GM12873 (cell line): ENCODE measurements at regions not wholly inside any gene's neighbourhood (a gene's known extent, or its start where the extent isn't known, plus 50 kb on each side); places are given as distances from the start of the nearest gene placed in this dataset.

Experiments
- CTCF ChIP-seq: IDR thresholded peaks from 2 replicates; pipeline ENCODE4 v1.5.1; 2012; ENCODE audit warnings: low read depth, mild to moderate bottlenecking, moderate library complexity, low read length, control low read depth; ENCODE audit not compliant: insufficient read depth; ENCODE audit errors: missing control alignments

GRCh38 chr22:48574776-48575617, 1252.7 kb downstream of the BRD1 start:
- peak; percentile 18 for TF ChIP-seq CTCF

- no peak for TF ChIP-seq CTCF
These were observed 1253.9 kb downstream of the BRD1 start for GRCh38 chr22:48573766-48574165.

GRCh38 chr22:48572951-48573350, 1254.7 kb downstream of the BRD1 start:
- no peak for TF ChIP-seq CTCF

GRCh38 chr22:48570912-48571311, 1256.8 kb downstream of the BRD1 start:
- no peak for TF ChIP-seq CTCF

GRCh38 chr22:48569476-48570233, 1258.0 kb downstream of the BRD1 start:
- TF ChIP-seq CTCF: no peak

GRCh38 chr22:48568736-48569330, 1258.8 kb downstream of the BRD1 start:
- TF ChIP-seq CTCF: no peak
